HEK293T (cell line): ENCODE measurements at regions not wholly inside any gene's neighbourhood (a gene's known extent, or its start where the extent isn't known, plus 50 kb on each side); places are given as distances from the start of the nearest gene placed in this dataset.

Experiments
- BHLHE40 ChIP-seq: fragments of 450-650 bp; IDR thresholded peaks from 2 replicates; pipeline ENCODE4 v1.6.1; 2016; ENCODE audit warnings: mild to moderate bottlenecking, moderate library complexity, borderline replicate concordance
- FOXM1 ChIP-seq: fragments of 450-650 bp; IDR thresholded peaks from 2 replicates; pipeline ENCODE4 v1.6.1; 2017; ENCODE audit warnings: mild to moderate bottlenecking, borderline replicate concordance
- SP1 ChIP-seq: fragments of 450-650 bp; IDR thresholded peaks from 2 replicates; pipeline ENCODE4 v1.6.1; 2017
- SUZ12 ChIP-seq: fragments of 450-650 bp; IDR thresholded peaks from 2 replicates; pipeline ENCODE4 v1.6.1; 2016; ENCODE audit warnings: mild to moderate bottlenecking
- ZNF384 ChIP-seq: fragments of 450-650 bp; IDR thresholded peaks from 2 replicates; pipeline ENCODE4 v1.6.1; 2016

GRCh38 chr22:49157529-49158339 lies 669.9 kb downstream of the BRD1 start:
- TF ChIP-seq FOXM1 (no peak), SUZ12 (no peak), SP1 (no peak), BHLHE40 (no peak), ZNF384 (no peak)
